GM12874 (cell line): ENCODE measurements at regions not wholly inside any gene's neighbourhood (a gene's known extent, or its start where the extent isn't known, plus 50 kb on each side); places are given as distances from the start of the nearest gene placed in this dataset.

Source experiments
- TF ChIP-seq, protein P1 (sequence below): IDR thresholded peaks from 2 replicates; pipeline ENCODE4 v1.5.1; 2011; ENCODE audit warnings: low read depth, mild to moderate bottlenecking, control low read depth, low read length, moderate library complexity; ENCODE audit not compliant: insufficient read depth

DNA sequence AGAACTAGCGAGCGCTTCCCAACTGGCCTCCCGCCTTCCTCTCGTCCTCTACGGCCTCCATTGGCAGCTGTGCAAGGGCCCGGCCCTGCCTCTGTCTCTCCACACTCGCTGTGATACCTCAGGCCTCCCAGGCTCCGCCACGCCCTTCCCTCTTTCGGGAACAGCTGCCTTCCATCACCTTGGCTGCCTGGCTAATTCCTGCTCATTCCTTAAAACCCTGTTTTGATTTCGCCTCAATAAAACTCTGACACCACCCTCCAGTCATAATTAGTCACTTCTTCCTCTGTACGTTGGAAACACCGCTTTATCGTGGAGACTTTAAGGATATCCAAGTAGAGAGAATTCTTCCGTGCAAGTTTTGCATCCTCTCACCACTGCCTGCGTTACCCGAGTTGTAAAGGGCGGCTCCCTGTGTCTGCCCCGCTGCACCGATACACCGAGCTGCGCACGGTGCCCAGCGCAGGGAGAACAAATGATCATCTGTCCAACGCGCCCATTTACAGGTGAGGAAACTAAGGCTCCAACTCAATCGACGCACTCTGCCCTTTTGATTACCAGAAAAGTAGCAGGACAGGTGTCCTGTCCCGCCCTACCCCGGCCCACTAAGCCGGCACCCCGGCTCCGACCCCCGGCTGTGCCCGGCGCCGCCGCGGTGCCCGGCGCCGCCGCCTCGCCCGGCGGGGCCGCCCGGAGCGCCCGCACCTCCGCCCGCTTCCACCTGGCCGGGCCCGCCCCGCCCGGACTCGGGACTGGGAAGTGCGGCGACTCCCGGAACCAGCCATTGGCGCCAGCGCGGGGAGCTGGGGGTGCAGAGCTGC is 139.7 kb downstream of the SEC14L1 start:
- TF ChIP-seq, protein P1, sequence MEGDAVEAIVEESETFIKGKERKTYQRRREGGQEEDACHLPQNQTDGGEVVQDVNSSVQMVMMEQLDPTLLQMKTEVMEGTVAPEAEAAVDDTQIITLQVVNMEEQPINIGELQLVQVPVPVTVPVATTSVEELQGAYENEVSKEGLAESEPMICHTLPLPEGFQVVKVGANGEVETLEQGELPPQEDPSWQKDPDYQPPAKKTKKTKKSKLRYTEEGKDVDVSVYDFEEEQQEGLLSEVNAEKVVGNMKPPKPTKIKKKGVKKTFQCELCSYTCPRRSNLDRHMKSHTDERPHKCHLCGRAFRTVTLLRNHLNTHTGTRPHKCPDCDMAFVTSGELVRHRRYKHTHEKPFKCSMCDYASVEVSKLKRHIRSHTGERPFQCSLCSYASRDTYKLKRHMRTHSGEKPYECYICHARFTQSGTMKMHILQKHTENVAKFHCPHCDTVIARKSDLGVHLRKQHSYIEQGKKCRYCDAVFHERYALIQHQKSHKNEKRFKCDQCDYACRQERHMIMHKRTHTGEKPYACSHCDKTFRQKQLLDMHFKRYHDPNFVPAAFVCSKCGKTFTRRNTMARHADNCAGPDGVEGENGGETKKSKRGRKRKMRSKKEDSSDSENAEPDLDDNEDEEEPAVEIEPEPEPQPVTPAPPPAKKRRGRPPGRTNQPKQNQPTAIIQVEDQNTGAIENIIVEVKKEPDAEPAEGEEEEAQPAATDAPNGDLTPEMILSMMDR = no peak

DNA sequence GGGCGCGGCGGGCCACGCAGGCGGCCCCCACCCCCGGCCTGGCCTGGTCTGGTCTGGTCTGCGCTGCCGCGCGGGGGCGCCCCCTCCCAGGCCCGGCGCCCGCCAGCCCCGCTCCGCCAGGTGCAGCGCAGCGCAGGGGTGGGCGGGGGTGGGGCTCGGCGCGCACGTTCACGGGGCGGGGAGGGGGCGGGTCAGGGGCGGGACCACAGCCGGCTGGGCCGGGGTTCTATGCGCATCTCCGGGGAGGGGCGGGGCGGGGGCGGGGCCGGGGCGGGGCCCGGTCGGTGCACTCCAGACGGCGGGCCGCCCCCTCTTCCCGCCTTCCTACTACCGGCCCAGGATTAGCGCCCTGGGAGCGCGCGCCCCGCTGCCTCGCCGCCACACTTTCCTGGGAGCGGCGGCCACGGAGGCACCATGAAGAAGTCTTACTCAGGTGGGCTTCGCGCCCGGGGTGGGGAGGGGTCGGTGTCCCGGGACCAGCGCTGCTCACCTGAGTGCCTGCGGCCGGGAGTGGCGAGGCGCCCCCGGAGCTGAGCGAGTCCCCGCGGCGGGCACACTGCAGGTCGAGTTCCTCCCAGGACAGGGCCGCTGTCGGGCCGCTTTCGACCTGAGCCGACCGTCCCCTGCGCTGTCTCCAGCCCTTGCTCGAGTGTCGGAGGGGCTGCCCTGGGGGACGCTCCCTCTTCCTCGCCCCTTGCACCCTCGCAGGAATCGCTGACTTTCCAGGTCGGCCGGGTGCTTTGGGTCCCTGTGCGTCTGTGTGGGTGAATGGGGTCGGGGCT is 140.5 kb downstream of the SEC14L1 start:
- TF ChIP-seq, protein P1 = peak; percentile 59

DNA sequence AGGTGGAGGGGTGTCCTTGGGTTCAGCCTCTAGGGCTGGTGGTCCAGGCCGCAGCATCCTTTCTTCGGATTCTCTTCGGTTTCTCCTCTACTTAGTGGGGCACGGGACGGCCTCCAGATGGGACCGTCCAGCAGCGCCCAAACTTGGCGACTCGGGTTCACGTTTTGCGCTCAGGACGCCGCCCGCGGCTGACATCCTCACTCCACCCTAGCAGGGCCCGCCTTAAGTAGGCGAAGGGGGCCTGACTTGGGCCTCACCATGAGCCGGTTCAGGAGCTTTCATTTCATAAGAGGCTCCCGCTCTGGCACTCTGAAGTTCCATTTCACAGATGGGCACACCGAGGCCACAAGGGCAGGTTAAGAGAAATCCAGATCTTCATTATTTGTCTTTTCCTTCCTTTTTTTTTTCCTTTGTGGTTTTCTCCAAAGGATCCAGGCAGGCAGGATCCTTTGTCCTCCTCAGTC is 141.2 kb downstream of the SEC14L1 start:
- TF ChIP-seq, protein P1 = no peak

DNA sequence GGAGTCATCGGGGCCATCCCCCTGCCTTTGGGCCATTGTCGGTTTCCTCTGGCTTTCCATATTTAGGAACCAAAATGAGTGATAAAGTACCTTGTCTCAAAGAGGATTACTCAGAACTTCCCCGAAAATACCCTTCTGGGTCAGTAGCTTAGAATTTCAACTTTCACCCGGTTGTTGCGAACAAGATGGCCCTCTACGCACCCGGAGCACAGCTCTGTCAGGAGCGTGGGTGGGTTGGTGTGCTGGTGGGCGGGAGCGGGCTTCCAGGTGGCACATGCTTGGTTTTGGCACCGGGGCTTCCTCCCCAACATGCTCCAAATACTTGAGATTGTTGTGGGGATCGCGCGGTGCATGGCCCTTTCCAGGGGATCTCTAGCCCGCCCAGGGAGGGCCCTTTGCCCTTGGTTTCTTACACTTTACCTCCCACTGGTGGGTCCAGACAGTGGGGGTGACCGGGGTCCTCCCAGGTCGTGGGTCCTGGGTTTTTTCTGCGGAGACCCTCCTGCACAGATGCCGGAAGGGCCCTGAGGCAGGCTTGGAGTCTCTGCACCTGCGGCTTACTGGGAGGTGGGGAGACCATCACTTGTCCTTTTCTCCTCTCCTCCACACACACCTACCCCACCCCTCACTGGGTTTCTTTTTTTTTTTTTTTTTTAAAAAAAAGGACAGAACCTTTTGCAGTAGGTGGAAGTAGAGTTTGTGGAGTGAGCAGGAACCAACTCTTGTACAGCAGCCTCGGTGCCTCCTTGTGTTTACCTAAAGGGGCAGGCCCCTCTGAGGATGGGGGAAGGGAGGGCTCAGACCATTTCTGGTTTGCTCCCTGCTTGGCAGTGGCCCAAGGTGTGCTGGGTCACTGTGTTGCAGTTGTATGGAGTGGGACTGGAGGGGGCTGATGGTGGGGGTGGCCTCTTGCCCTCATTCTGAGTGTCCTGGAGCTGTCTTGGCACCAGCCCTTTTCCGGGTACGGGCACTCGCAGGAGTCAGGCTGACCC is 142.1 kb downstream of the SEC14L1 start:
- TF ChIP-seq, protein P1 = no peak

DNA sequence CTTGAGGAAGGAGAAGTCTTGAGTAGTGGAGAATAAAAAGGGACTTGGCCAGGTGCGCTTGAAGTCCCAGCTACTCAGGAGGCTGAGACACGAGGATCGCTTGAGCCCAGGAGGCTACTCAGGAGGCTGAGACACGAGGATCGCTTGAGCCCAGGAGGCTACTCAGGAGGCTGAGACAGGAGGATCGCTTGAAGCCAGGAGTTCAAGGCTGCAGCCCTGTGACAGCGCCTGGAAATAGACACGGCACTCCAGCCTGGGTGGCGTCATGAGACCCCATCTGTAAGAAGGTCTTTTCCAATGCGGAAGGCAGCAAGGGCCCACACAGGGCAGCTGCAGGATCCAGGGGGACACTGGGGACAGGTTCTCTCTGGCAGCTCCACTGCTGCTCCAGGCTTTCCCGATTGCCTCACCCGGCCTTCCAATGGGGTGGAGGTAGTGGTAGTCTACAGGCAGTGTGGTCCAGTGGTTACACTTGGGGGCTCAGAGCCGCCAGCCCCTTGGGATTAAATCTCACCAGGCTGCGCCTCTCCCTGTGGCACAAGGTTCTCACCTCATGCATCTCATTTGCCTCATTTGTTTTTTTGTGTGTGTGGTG is 143.4 kb downstream of the SEC14L1 start:
- TF ChIP-seq, protein P1 = no peak

DNA sequence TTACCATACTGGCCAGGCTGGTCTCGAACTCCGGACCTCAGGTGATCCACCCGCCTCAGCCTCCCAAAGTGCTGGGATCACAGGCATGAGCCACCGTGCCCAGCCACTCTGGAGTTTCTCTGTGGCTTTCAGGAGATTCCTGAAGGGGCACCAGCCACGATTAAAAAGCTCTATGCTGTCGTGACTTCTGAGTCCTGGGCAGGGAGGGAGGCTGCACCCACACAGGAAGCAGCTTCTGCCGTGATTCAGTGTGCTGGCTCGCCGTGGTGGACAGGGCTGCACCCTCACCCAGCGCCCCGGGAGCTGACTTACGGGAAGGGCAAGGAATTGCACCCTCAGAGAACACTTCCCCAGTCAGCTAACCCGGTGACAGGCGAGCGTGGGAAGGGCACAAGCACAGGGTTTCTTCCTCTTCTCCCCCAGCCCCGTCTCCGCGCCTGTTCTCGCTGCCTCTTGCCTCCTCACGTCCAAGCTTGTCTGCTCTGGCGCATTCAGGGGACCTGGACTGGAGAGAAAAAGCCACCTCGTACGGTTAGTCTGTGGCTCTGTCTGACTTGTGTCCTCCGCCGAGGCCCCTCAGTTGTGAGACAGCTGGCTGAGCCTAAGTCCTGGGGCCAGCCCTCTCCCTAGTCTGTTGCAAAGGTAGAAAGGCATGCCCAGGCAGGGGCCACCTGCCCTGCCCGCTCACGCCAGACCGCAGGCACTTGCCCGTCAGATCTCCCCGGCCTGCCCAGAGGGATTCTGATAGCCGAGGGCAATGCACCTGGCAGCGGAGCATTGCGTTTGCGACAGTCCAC is 145.0 kb downstream of the SEC14L1 start:
- TF ChIP-seq, protein P1 = no peak
